ENCODE measurements at regions not wholly inside any gene's neighbourhood (a gene's known extent, or its start where the extent isn't known, plus 50 kb on each side); places are given as distances from the start of the nearest gene placed in this dataset.

- Histone ChIP-seq H3K4me1 (ENCODE audit: insufficient read depth, low read length, severe bottlenecking) (no peaks in the 10 kb centered on the region), H3K79me2 (ENCODE audit: insufficient read depth, low read length) (no peaks in the 10 kb centered on the region), H4K20me1 (ENCODE audit: insufficient read depth, low read length) (no peaks in the 10 kb centered on the region), H3K36me3 (ENCODE audit: insufficient read depth, low read length) (no peaks in the 10 kb centered on the region), H3K9me3 (ENCODE audit: low read length) (no peaks in the 10 kb centered on the region), H3K4me3 (ENCODE audit: low read depth, low read length, poor library complexity, severe bottlenecking) (no peak overlapping the region), H3K27ac (ENCODE audit: low read depth, low read length, poor library complexity, severe bottlenecking) (no peak overlapping the region), H3K27me3 (ENCODE audit: insufficient read depth, low read length) (no peaks in the 10 kb centered on the region), H3K9me2 (ENCODE audit: low read depth, low read length) (no peaks in the 10 kb centered on the region), H3F3A (ENCODE audit: insufficient read depth, low read length) (no peaks in the 10 kb centered on the region), H3K4me2 (ENCODE audit: low read length) (no peak overlapping the region), H3K9ac (ENCODE audit: low read length) (no peak overlapping the region), H2AFZ (ENCODE audit: low read length) (no peak overlapping the region)
- no peak for TF ChIP-seq CTCF (IDR thresholded peaks at IDR 0.05; ENCODE audit: low read length)
- TF ChIP-seq EZH2 (IDR thresholded peaks at IDR 0.05; ENCODE audit: borderline replicate concordance, low read length), result no peak
Measured at GRCh38 chr2:163527381-163527780, 208.4 kb downstream of the FIGN start.

DNA sequence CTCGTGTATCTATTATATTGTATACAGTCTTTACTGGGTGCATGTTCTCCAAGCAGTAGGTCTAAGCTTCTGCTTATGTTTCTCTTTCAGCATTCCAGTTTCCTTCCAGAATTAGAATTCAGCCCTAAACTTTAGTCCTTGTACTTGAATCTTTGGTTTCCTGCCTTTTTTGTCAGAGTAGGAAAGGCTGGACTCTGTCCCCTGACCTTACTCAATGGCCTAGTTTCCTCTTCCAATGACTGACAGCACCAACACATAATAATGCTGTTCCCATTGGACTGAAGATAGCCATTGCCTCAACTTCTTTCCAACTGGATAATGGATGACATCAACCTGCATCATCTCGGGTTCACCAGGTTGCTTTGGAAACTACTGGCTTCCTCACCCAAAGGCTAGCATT is 217.0 kb downstream of the FIGN start:
- TF ChIP-seq EZH2 (IDR thresholded peaks at IDR 0.05; ENCODE audit: borderline replicate concordance, low read length) (no peak), CTCF (IDR thresholded peaks at IDR 0.05; ENCODE audit: low read length) (no peak)
- no peaks in the 10 kb centered on the region for H4K20me1 ChIP-seq (ENCODE audit: insufficient read depth, low read length)
- no peak overlapping the region for H3K27ac ChIP-seq (ENCODE audit: low read depth, low read length, poor library complexity, severe bottlenecking)
- no peaks in the 10 kb centered on the region for H3K4me1 ChIP-seq (ENCODE audit: insufficient read depth, low read length, severe bottlenecking)
- no peaks in the 10 kb centered on the region for H3F3A ChIP-seq (ENCODE audit: insufficient read depth, low read length)
- H3K27me3 ChIP-seq (ENCODE audit: insufficient read depth, low read length), result no peaks in the 10 kb centered on the region
- H3K9me2 ChIP-seq (ENCODE audit: low read depth, low read length), result no peaks in the 10 kb centered on the region
- no peak overlapping the region for H3K4me2 ChIP-seq (ENCODE audit: low read length)
- H3K36me3 ChIP-seq (ENCODE audit: insufficient read depth, low read length), result no peaks in the 10 kb centered on the region
- H3K79me2 ChIP-seq (ENCODE audit: insufficient read depth, low read length), result no peaks in the 10 kb centered on the region
- no peak overlapping the region for H3K4me3 ChIP-seq (ENCODE audit: low read depth, low read length, poor library complexity, severe bottlenecking)
- H2AFZ ChIP-seq (ENCODE audit: low read length), result no peak overlapping the region
- no peak overlapping the region for H3K9ac ChIP-seq (ENCODE audit: low read length)
- no peaks in the 10 kb centered on the region for H3K9me3 ChIP-seq (ENCODE audit: low read length)

DNA sequence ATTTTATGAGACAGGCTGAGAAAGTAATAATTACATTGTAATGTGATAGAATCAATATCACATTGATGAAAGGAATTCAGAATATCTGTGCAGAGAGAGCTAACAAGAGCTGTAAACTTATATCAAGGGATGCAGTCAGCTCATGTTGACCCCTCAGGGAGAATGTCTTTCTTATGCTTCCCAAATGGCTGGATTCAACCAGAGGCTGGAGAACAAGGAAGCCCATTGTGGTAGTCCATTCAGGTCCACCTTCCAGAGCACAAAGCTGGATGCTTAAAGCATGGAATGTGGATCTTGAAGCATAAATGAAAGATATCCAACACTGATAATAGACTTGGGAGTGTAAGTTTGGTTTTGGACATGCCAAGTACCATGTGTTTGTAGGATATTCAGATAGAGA is 220.0 kb downstream of the FIGN start:
- Histone ChIP-seq H3K79me2 (ENCODE audit: insufficient read depth, low read length) (no peaks in the 10 kb centered on the region), H2AFZ (ENCODE audit: low read length) (no peak overlapping the region), H3K36me3 (ENCODE audit: insufficient read depth, low read length) (no peaks in the 10 kb centered on the region), H3K27ac (ENCODE audit: low read depth, low read length, poor library complexity, severe bottlenecking) (no peak overlapping the region), H3F3A (ENCODE audit: insufficient read depth, low read length) (no peaks in the 10 kb centered on the region), H3K4me1 (ENCODE audit: insufficient read depth, low read length, severe bottlenecking) (no peaks in the 10 kb centered on the region), H3K9me3 (ENCODE audit: low read length) (no peaks in the 10 kb centered on the region), H3K4me3 (ENCODE audit: low read depth, low read length, poor library complexity, severe bottlenecking) (no peak overlapping the region), H4K20me1 (ENCODE audit: insufficient read depth, low read length) (no peaks in the 10 kb centered on the region), H3K9ac (ENCODE audit: low read length) (no peak overlapping the region), H3K4me2 (ENCODE audit: low read length) (no peak overlapping the region), H3K9me2 (ENCODE audit: low read depth, low read length) (no peaks in the 10 kb centered on the region), H3K27me3 (ENCODE audit: insufficient read depth, low read length) (no peaks in the 10 kb centered on the region)
- TF ChIP-seq CTCF (IDR thresholded peaks at IDR 0.05; ENCODE audit: low read length) (no peak), EZH2 (IDR thresholded peaks at IDR 0.05; ENCODE audit: borderline replicate concordance, low read length) (no peak)

Data from OCI-LY1 (cell line).